CD4-positive, alpha-beta T cell treated with Interleukin-2 at 100 ng/mL for 4 hours (primary cell): ENCODE measurements at regions not wholly inside any gene's neighbourhood (a gene's known extent, or its start where the extent isn't known, plus 50 kb on each side); places are given as distances from the start of the nearest gene placed in this dataset.

ENCODE experiments used
- DNase-seq: peaks from one replicate; pipeline ENCODE4 v3.0.0-alpha.2; 2020; ENCODE audit warnings: low spot score

DNA sequence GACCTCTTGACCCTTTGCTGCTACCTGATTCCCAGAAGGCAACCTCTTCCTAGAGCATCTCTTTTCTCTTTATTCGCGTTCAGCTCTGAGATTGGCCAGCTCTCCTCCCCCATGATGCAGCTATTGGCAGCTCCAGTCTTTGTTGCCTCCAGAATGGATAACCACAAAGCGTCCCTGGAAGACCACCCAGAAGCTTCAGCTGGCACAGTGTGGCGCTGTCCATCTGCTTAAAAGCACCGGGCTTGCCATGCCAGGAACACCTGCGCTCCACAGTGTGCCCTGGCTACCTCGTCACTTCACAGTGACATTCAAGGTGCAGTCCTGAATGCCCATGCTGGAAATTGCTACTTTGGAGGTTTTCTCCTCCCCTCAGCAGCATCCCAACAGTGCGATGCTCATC is 353.9 kb downstream of the LMO4 start:
- DNase-seq, result no peak

DNA sequence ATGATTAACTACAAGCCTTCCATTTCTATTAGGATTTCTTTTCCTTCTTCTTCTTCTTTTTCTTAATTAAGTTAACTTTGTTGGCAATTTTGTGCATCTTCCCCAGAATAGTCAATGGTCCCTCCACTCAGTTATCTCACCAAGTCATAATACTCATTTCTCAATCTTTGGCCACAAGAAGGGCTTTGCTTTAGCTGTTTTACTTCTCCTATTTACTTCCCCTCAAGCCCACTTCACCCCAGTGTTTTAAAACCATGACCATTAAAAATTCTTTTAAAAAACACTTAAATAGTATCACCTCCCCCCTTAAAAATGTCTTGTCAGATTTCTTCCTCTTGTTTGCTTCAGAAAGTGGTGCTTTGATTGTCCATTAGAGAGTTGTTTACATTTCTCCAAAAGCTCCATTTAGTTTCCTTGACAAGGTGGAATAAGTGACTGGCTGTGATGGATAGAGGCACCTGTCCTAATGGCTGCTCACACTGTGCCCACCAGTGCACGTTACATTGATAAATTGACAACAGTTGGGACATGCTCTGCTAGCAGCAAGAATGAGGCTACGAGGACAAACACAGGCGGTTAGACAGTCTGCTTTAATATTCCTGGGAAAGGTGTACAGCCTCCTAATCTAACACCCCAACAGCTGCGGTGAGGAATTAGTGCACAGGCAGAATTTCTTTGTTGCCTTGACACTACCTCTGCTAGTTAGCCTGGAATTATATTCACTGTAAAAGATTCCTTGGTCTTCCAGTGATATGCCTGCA is 354.7 kb downstream of the LMO4 start:
- DNase-seq, result no peak

- DNase-seq, result no peak
Measured at GRCh38 chr1:87684194-87684593, 355.5 kb downstream of the LMO4 start.

DNA sequence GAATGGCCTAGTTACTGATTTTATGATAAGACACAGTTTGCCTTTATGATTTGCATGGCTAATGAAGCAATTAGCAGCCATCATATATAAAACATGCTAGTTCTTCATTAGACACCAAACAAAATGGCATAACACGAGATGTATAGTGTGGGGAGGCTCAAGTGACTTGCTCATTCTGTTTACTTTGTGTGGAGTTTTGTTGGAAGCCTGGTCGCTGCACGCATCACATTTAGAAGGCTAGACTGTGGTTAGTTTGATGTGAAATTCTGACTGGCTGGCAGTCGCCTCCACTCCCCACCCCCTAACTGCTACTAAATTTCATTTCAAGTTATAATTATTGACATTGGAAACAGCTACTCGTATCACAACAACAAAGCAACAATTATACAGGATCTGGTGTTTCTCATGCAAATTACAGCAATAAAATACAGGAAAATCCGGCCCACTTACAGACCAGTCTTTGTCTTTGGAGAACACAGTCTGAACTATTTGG is 356.1 kb downstream of the LMO4 start:
- no peak for DNase-seq

DNA sequence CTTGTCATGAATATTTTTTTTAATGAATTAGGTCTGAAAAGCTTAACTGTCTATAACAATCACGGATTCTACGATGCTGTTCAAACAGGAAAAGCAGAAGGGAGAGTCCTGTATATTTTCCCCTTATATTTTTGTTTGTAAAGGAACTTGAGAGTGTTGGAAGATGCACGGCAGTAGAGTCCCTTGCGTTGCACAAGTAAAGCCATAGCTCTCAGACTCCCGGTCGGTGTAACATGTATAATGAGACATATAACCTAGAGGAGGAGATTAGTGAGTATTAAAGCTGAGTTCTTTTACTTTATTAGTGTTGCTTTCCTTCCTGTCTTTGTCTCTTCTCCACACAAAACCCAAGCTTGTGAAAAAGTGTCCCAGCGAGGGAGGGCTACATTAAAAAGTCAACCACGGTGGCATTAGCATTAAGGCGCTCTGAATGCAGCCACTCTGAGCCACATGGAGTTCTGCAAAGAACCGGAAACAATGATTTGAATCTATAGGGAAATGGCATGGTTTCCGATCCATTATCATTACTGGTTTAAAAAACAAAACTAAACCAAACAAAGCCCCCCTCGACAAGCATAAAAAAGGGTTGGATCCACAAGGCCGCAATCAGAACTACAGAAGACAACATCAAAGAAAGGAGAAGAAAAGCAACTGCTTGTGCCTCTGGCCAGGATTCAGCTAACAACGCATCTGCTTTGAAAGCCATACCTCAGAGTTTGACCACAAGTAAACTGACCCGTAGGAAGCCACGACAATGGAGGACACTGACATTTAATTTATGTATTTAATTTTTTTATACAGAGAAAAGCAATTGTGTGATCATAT is 356.8 kb downstream of the LMO4 start:
- no peak for DNase-seq

DNA sequence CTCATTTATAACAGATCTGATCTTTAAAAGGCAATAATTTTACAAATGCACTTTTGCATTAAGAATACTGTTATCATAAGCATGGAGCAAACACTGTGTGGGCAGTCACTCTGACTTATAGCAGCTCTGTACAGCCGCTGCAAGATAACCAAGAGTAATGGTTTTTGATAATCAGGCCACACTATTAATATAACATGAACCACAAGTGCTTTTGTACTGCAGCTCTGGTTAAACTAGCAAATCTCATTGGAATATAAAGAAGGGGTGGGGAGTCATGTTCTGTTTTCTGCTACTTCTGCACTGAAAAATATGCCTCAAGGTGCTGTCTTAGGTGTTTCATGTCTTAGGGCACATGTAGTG is 357.4 kb downstream of the LMO4 start:
- no peak for DNase-seq

DNA sequence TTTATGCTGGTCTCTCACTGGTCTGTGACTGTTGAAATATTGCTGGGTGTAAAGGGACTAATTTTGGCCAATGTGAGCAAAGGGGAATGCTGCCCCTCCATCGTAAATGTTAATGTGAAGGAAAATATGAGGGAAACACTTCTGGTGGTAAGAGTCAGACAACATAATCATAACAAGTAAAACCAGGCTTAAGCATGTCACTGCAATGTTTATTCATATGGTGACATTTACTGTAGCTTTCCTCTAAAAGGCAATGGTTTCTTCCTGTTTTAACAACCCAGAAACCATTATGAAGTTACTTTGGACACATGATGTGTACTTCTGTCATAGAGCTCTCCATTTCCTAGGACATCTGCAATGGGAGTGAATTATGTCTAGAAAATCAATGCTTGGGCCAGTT is 358.0 kb downstream of the LMO4 start:
- no peak for DNase-seq

GRCh38 chr1:87688136-87688535 is 359.5 kb downstream of the LMO4 start:
- DNase-seq, result no peak

DNA sequence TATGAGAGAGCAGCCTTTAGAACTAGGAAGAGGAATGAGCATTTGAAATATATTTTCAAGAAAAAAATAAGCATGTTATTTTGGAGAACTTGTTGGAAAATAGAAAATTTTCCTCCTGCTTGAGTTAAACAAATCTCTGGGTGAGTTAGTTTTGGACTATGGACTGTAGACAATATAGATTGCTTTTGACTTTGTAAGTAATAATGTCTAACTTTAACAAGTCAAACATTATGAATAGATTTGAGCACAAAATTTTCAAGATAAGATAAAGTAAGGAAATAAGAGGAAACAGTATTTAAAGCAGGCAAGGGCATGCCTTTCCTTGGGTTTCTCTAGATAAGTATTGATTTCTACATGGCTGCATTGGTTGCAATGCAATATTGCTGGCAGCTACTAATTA is 360.8 kb downstream of the LMO4 start:
- DNase-seq, result no peak

- DNase-seq, result no peak
Measured at GRCh38 chr1:87696483-87696882, 367.8 kb downstream of the LMO4 start.

- DNase-seq, result no peak
Measured at GRCh38 chr1:87702455-87702854, 373.8 kb downstream of the LMO4 start.

DNA sequence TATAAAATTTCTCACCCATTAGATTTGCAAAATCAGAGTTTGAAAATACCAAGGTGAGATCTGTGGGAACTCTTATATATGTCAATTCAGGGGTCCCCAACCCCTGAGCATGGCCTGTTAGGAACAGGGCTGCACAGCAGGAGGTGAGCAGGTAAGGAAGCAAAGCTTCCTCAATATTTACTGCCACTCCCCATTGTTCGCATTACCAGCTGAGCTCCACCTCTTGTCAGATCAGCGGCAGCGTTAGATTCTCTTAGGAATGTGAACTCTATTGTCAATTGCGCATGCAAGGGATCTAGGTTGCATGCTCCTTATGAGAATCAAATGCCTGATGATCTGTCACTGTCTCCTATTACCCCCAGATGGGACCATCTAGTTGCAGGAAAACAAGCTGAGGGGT is 376.6 kb downstream of the LMO4 start:
- no peak for DNase-seq

DNA sequence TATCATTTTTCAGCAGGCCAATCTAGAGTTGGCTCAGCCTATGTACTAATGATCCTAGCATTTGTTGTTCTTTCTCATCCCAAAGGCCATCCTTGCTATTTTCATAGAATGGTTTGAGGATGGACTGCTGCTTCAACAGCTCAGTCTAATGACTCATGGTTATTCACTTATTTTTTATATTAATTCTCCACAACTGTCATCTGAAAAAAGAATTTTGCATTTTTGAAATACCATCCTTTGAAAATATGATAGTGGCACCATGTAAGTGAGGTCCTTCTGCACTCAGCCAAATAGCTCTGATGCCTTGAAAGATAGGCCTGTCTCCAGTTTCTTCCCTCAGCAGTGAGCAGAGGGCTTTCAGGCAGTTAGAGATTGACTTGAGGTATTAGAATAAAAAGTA is 377.5 kb downstream of the LMO4 start:
- DNase-seq, result no peak

DNA sequence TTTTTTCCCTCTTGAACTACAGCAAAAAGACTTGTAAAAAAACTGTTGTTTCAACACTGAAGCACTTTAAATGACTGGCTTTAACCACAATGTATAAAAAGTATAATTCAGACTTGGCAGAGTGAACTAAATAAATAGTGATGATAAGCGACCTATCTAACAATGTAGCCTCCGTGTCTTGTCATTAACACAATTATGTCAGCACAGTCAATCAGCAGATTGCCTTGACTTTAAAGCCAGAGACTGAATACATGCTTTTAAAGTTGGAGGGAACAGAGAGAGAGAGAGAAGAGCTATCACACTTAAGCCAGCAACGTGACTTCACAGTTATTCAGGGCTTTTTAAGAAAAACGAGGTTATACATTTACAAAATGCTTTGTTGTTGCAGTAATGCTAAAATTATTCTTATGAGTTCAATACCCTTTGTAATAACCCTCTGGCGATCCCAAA is 378.1 kb downstream of the LMO4 start:
- no peak for DNase-seq

GRCh38 chr1:87707411-87707810 is 378.7 kb downstream of the LMO4 start:
- no peak for DNase-seq

- DNase-seq, result no peak
Measured at GRCh38 chr1:87712261-87713010, 383.8 kb downstream of the LMO4 start.

DNA sequence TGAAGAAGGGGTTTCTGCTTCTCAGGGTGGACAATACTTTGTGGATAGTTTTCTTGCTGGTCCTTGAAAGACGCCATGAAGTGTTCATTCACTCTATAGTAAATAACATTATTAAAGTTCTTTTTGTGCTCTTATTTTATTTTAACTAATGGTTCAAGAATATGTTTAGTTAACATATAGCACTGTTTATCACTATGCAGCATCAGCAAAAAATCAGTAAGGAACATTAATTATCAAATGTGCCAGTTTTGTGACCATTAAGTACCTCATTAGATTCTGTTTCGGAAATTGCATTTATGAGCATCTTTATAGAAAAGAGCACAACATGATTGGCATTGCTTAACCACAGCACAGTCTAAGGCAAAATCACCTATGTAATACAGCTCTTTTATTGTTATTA is 385.6 kb downstream of the LMO4 start:
- DNase-seq, result no peak

DNA sequence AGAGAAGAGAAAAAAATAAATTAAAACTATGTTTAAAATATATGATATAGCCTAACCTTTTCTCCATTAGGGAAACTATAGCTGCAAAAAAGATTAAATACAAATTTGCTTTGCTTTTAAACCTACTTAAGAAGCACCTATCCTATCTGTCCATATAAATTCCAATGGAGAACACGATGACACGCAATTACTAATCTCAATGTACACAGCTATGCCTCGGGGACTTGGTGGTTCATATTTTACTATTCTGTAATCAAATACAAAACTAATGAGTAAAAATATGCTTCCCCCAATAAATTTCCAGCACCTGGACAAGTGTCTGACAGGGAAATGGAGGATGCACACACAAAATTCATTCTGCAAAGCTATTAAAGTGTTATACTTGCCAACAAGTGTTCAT is 386.4 kb downstream of the LMO4 start:
- no peak for DNase-seq

GRCh38 chr1:87715471-87715870 is 386.8 kb downstream of the LMO4 start:
- no peak for DNase-seq

GRCh38 chr1:87717157-87717670 is 388.5 kb downstream of the LMO4 start:
- no peak for DNase-seq

GRCh38 chr1:87718241-87718950 is 389.7 kb downstream of the LMO4 start:
- DNase-seq, result no peak

DNA sequence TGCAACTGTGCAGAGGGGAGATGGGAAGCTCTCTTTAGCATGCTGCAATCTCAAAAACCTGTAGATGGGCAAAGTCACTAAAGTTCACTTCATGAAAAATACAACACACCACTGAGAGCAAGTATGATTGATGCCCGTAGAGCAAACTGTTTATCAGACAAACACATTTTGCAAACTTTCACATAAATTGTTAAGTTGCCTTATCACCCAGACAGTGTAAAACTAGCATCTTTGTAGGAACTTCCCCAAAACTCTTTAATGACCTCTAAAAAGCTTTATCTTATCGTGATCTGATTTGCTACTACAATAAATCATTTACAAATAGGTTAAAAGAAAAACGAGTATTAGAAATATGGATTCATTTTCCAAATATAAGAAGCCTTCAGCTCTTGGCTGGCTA is 391.0 kb downstream of the LMO4 start:
- DNase-seq, result no peak
